BE2C (cell line): ENCODE measurements at regions not wholly inside any gene's neighbourhood (a gene's known extent, or its start where the extent isn't known, plus 50 kb on each side); places are given as distances from the start of the nearest gene placed in this dataset.

Experiments used
- DNase-seq: peaks from one replicate; pipeline ENCODE4 v3.0.0-alpha.2; 2020
- H3K27me3 ChIP-seq: fragments of 250-450 bp; sonication (Bioruptor Pico); 2 replicates; pipeline ENCODE4 v1.5.1; 2020; ENCODE audit warnings: mild to moderate bottlenecking
- H3K36me3 ChIP-seq: fragments of 250-450 bp; sonication (Bioruptor Pico); 2 replicates; pipeline ENCODE4 v1.5.1; 2020; ENCODE audit warnings: mild to moderate bottlenecking
- H3K4me1 ChIP-seq: fragments of 250-450 bp; sonication (Bioruptor Pico); 2 replicates; pipeline ENCODE4 v1.5.1; 2020
- H3K4me3 ChIP-seq: 2 replicates; pipeline ENCODE4 v1.5.1; 2011; ENCODE audit warnings: low read depth, low read length
- H3K9me3 ChIP-seq: fragments of 250-450 bp; sonication (Bioruptor Pico); 2 replicates; pipeline ENCODE4 v1.5.1; 2020
- CTCF ChIP-seq: IDR thresholded peaks from 2 replicates; pipeline ENCODE4 v1.5.1; 2012; ENCODE audit warnings: mild to moderate bottlenecking, low read depth, low read length

GRCh38 chr4:130814896-130815295 lies 1718.9 kb downstream of the C4orf33 start:
- no peaks in the 10 kb centered on the region for H3K36me3 ChIP-seq
- no peak overlapping the region for H3K4me3 ChIP-seq
- no peaks in the 10 kb centered on the region for H3K27me3 ChIP-seq
- H3K4me1 ChIP-seq: no peaks in the 10 kb centered on the region
- TF ChIP-seq CTCF: no peak
- no peaks in the 10 kb centered on the region for H3K9me3 ChIP-seq
- no peak for DNase-seq

- Histone ChIP-seq H3K27me3 (no peaks in the 10 kb centered on the region), H3K4me3 (no peak overlapping the region), H3K36me3 (no peaks in the 10 kb centered on the region), H3K9me3 (no peaks in the 10 kb centered on the region), H3K4me1 (no peaks in the 10 kb centered on the region)
- TF ChIP-seq CTCF: no peak
- DNase-seq: no peak
These were observed 1724.5 kb downstream of the C4orf33 start for GRCh38 chr4:130820448-130820847.

- no peak for TF ChIP-seq CTCF
- no peaks in the 10 kb centered on the region for H3K9me3 ChIP-seq
- no peak for DNase-seq
- H3K4me1 ChIP-seq: no peaks in the 10 kb centered on the region
- no peaks in the 10 kb centered on the region for H3K27me3 ChIP-seq
- no peak overlapping the region for H3K4me3 ChIP-seq
- H3K36me3 ChIP-seq: no peaks in the 10 kb centered on the region
These were observed 1729.3 kb downstream of the C4orf33 start for GRCh38 chr4:130825284-130825683.

- Histone ChIP-seq H3K27me3 (no peaks in the 10 kb centered on the region), H3K4me1 (no peaks in the 10 kb centered on the region), H3K9me3 (no peaks in the 10 kb centered on the region), H3K36me3 (no peaks in the 10 kb centered on the region), H3K4me3 (no peak overlapping the region)
- DNase-seq: peak; percentile 11
- TF ChIP-seq CTCF: no peak
These were observed 1754.1 kb downstream of the C4orf33 start for GRCh38 chr4:130850019-130850524.

- Histone ChIP-seq H3K4me3 (no peak overlapping the region), H3K9me3 (no peaks in the 10 kb centered on the region), H3K36me3 (no peaks in the 10 kb centered on the region), H3K27me3 (no peaks in the 10 kb centered on the region), H3K4me1 (no peaks in the 10 kb centered on the region)
- no peak for DNase-seq
- no peak for TF ChIP-seq CTCF
These were observed 1755.2 kb downstream of the C4orf33 start for GRCh38 chr4:130851107-130851506.

- no peak for DNase-seq
- TF ChIP-seq CTCF: no peak
- H3K4me3 ChIP-seq: no peak overlapping the region
- H3K4me1 ChIP-seq: no peaks in the 10 kb centered on the region
- H3K9me3 ChIP-seq: no peaks in the 10 kb centered on the region
- H3K27me3 ChIP-seq: no peaks in the 10 kb centered on the region
- no peaks in the 10 kb centered on the region for H3K36me3 ChIP-seq
These were observed 1756.0 kb downstream of the C4orf33 start for GRCh38 chr4:130851932-130852331.
